ENCODE measurements at regions not wholly inside any gene's neighbourhood (a gene's known extent, or its start where the extent isn't known, plus 50 kb on each side); places are given as distances from the start of the nearest gene placed in this dataset.

DNA sequence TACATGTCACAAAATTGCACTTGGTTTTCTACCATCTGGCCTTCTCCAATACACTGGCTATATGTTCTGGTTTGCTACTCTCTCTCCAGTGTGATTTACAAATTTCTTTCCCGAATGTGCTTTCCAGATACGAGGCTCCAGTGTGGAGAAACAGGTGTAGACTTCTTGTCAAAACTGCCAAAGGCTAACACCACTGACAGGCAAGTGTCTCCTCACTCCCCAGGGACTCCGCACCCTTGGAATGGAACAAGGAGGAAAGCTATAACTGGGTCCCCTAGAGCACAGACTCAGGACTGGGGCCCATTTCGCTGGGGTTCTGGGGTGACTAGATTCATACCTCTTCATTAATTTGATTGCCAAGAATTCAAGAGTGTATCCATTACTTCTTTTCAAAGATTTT lies 161.8 kb downstream of the FOXO1 start:
- no peak for DNase-seq (ENCODE audit: low read depth in 2 of 2)
- Histone ChIP-seq H3K27ac (ENCODE audit: insufficient read depth, low read length) (no peak overlapping the region), H3K4me1 (ENCODE audit: control insufficient read depth, extremely low read depth, insufficient read depth, low read length) (no peaks in the 10 kb centered on the region), H3K9ac (ENCODE audit: insufficient read depth, low read length) (no peak overlapping the region), H3K4me2 (ENCODE audit: extremely low read depth, insufficient read depth, low read length) (no peak overlapping the region), H2AFZ (ENCODE audit: low read length) (no peak overlapping the region), H3K9me3 (ENCODE audit: control insufficient read depth, insufficient read depth, low read depth, low read length) (no peaks in the 10 kb centered on the region), H3K27me3 (ENCODE audit: control insufficient read depth, insufficient read depth, low read length) (no peaks in the 10 kb centered on the region), H4K20me1 (ENCODE audit: control insufficient read depth, extremely low read depth, insufficient read depth, low read length) (no peaks in the 10 kb centered on the region), H3K79me2 (ENCODE audit: control insufficient read depth, insufficient read depth, low read length) (no peaks in the 10 kb centered on the region), H3K4me3 (replicated peaks in 1 of 4; ENCODE audit: control extremely low read depth in 1 of 4, insufficient read depth in 1 of 4, low read depth in 3 of 4, low read length in 4 of 4) (no peak overlapping the region), H3K36me3 (ENCODE audit: control insufficient read depth, insufficient read depth, low read length) (no peaks in the 10 kb centered on the region)
- TF ChIP-seq, protein P1, sequence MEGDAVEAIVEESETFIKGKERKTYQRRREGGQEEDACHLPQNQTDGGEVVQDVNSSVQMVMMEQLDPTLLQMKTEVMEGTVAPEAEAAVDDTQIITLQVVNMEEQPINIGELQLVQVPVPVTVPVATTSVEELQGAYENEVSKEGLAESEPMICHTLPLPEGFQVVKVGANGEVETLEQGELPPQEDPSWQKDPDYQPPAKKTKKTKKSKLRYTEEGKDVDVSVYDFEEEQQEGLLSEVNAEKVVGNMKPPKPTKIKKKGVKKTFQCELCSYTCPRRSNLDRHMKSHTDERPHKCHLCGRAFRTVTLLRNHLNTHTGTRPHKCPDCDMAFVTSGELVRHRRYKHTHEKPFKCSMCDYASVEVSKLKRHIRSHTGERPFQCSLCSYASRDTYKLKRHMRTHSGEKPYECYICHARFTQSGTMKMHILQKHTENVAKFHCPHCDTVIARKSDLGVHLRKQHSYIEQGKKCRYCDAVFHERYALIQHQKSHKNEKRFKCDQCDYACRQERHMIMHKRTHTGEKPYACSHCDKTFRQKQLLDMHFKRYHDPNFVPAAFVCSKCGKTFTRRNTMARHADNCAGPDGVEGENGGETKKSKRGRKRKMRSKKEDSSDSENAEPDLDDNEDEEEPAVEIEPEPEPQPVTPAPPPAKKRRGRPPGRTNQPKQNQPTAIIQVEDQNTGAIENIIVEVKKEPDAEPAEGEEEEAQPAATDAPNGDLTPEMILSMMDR (conservative IDR thresholded peaks at IDR 0.05 in 1 of 2, IDR thresholded peaks at IDR 0.05 in 1 of 2; ENCODE audit: low read depth in 1 of 2, low read length in 2 of 2) = no peak
- TF ChIP-seq EZH2 (IDR thresholded peaks at IDR 0.05; ENCODE audit: low read length, missing control alignments) = no peak

- Histone ChIP-seq H3K4me1 (ENCODE audit: control insufficient read depth, extremely low read depth, insufficient read depth, low read length) (no peaks in the 10 kb centered on the region), H3K79me2 (ENCODE audit: control insufficient read depth, insufficient read depth, low read length) (no peaks in the 10 kb centered on the region), H3K9me3 (ENCODE audit: control insufficient read depth, insufficient read depth, low read depth, low read length) (no peaks in the 10 kb centered on the region), H3K27me3 (ENCODE audit: control insufficient read depth, insufficient read depth, low read length) (no peaks in the 10 kb centered on the region), H3K4me3 (replicated peaks in 1 of 4; ENCODE audit: control extremely low read depth in 1 of 4, insufficient read depth in 1 of 4, low read depth in 3 of 4, low read length in 4 of 4) (no peak overlapping the region), H4K20me1 (ENCODE audit: control insufficient read depth, extremely low read depth, insufficient read depth, low read length) (no peaks in the 10 kb centered on the region), H3K36me3 (ENCODE audit: control insufficient read depth, insufficient read depth, low read length) (no peaks in the 10 kb centered on the region), H2AFZ (ENCODE audit: low read length) (no peak overlapping the region), H3K9ac (ENCODE audit: insufficient read depth, low read length) (no peak overlapping the region), H3K4me2 (ENCODE audit: extremely low read depth, insufficient read depth, low read length) (no peak overlapping the region), H3K27ac (ENCODE audit: insufficient read depth, low read length) (no peak overlapping the region)
- TF ChIP-seq EZH2 (IDR thresholded peaks at IDR 0.05; ENCODE audit: low read length, missing control alignments) = no peak
- TF ChIP-seq, protein P1 (conservative IDR thresholded peaks at IDR 0.05 in 1 of 2, IDR thresholded peaks at IDR 0.05 in 1 of 2; ENCODE audit: low read depth in 1 of 2, low read length in 2 of 2) = no peak
- peak in 1 of 2 donors; percentile 82 for DNase-seq (ENCODE audit: low read depth in 2 of 2)
Measured at GRCh38 chr13:40505196-40505595, 161.2 kb downstream of the FOXO1 start.

Measured in fibroblast of lung (primary cell).